WTC11 (cell line): ENCODE measurements at regions not wholly inside any gene's neighbourhood (a gene's known extent, or its start where the extent isn't known, plus 50 kb on each side); places are given as distances from the start of the nearest gene placed in this dataset.

Source experiments
- ATAC-seq: fragments of 200-7000 bp; cut with Tn5 transposase; 2 replicates; pipeline ENCODE4 v1.10.0; 2021; ENCODE audit warnings: mild to moderate bottlenecking, moderate library complexity
- CTCF ChIA-PET: fragments of 300-600 bp; sonication (Branson Sonifier 250); formaldehyde crosslinking; loops from one replicate; lab custom pipeline; 2021; ENCODE audit warnings: antibody characterized with exemption; lab: Charles Lee
- POLR2A ChIA-PET: fragments of 350-600 bp; sonication (Branson Sonifier 250); formaldehyde crosslinking; loops from one replicate; lab custom pipeline; 2021; ENCODE audit warnings: antibody characterized with exemption; lab: Charles Lee
- DNase-seq: peaks from one replicate; pipeline ENCODE4 v3.0.0; 2021; ENCODE audit warnings: low spot score
- H3K27ac Mint-ChIP-seq: 2 replicates; pipeline ENCODE4 v1.8.0; 2021; ENCODE audit warnings: mixed read lengths
- H3K27me3 Mint-ChIP-seq: 2 replicates; pipeline ENCODE4 v1.8.0; 2021; ENCODE audit warnings: low read depth, mild to moderate bottlenecking, moderate library complexity, mixed read lengths
- H3K36me3 Mint-ChIP-seq: 2 replicates; pipeline ENCODE4 v1.8.0; 2021; ENCODE audit warnings: mixed read lengths
- H3K4me1 Mint-ChIP-seq: 2 replicates; pipeline ENCODE4 v1.8.0; 2022; ENCODE audit warnings: mixed read lengths
- H3K4me3 Mint-ChIP-seq: 2 replicates; pipeline ENCODE4 v1.8.0; 2021; ENCODE audit warnings: mild to moderate bottlenecking, moderate library complexity, mixed read lengths
- H3K9me3 Mint-ChIP-seq: 2 replicates; pipeline ENCODE4 v1.8.0; 2021; ENCODE audit warnings: mixed read lengths
- ATF2 ChIP-seq: sonication (generic); formaldehyde crosslinking; IDR thresholded peaks from 2 replicates; pipeline ENCODE4 v1.8.1; 2022; ENCODE audit warnings: low read depth, missing genetic modification reagents, borderline replicate concordance
- ATF3 ChIP-seq: sonication (generic); formaldehyde crosslinking; conservative IDR thresholded peaks from 2 replicates; pipeline ENCODE4 v1.8.1; 2022; ENCODE audit warnings: mild to moderate bottlenecking, missing genetic modification reagents
- CBFB ChIP-seq: sonication (generic); formaldehyde crosslinking; IDR thresholded peaks from 2 replicates; pipeline ENCODE4 v1.8.1; 2022; ENCODE audit warnings: mild to moderate bottlenecking, low read depth, missing genetic modification reagents
- CREB1 ChIP-seq: sonication (generic); formaldehyde crosslinking; IDR thresholded peaks from 2 replicates; pipeline ENCODE4 v1.8.0; 2023; ENCODE audit warnings: mild to moderate bottlenecking, missing genetic modification reagents
- ETV6 ChIP-seq: sonication (generic); formaldehyde crosslinking; IDR thresholded peaks from 2 replicates; pipeline ENCODE4 v1.8.1; 2022; ENCODE audit warnings: mild to moderate bottlenecking, missing genetic modification reagents
- IRF1 ChIP-seq: sonication (generic); formaldehyde crosslinking; IDR thresholded peaks from 2 replicates; pipeline ENCODE4 v1.8.0; 2023; ENCODE audit warnings: missing genetic modification reagents
- NFATC4 ChIP-seq: fragments of 250-450 bp; sonication (Bioruptor Pico); IDR thresholded peaks from 2 replicates; pipeline ENCODE4 v1.9.0; 2021; ENCODE audit warnings: mild to moderate bottlenecking
- PRDM15 ChIP-seq: sonication (generic); formaldehyde crosslinking; IDR thresholded peaks from 2 replicates; pipeline ENCODE4 v1.8.0; 2022; ENCODE audit warnings: missing genetic modification reagents
- RELA ChIP-seq: sonication (generic); formaldehyde crosslinking; IDR thresholded peaks from 2 replicates; pipeline ENCODE4 v1.8.1; 2022; ENCODE audit warnings: missing genetic modification reagents, mild to moderate bottlenecking, borderline replicate concordance
- TEAD4 ChIP-seq: sonication (generic); formaldehyde crosslinking; IDR thresholded peaks from 2 replicates; pipeline ENCODE4 v1.8.0; 2022; ENCODE audit warnings: mild to moderate bottlenecking, missing genetic modification reagents
- ZNF281 ChIP-seq: sonication (generic); formaldehyde crosslinking; IDR thresholded peaks from 2 replicates; pipeline ENCODE4 v1.8.0; 2023; ENCODE audit warnings: mild to moderate bottlenecking, missing genetic modification reagents
- ZNF416 ChIP-seq: fragments of 250-450 bp; sonication (Bioruptor Pico); IDR thresholded peaks from 2 replicates; pipeline ENCODE4 v1.9.0; 2021; ENCODE audit warnings: mild to moderate bottlenecking, inconsistent platforms
- ZNF512 ChIP-seq: sonication (generic); formaldehyde crosslinking; IDR thresholded peaks from 2 replicates; pipeline ENCODE4 v1.8.1; 2022; ENCODE audit warnings: missing genetic modification reagents, borderline replicate concordance

- no peaks in the 10 kb centered on the region for H3K36me3 Mint-ChIP-seq
- ATAC-seq (no peak), DNase-seq (no peak)
- peaks cover 6% of the 10 kb centered on the region for H3K9me3 Mint-ChIP-seq
- no peaks in the 10 kb centered on the region for H3K27me3 Mint-ChIP-seq
- CTCF ChIA-PET = no interaction called here
- no peak overlapping the region for H3K27ac Mint-ChIP-seq
- no peak for TF ChIP-seq ETV6 (CRISPR knock-in tag)
- TF ChIP-seq ATF2 (CRISPR knock-in tag) = no peak
- H3K4me1 Mint-ChIP-seq = no peaks in the 10 kb centered on the region
- POLR2A ChIA-PET = no interaction called here
- no peak overlapping the region for H3K4me3 Mint-ChIP-seq
These were observed 88.6 kb upstream of the MXRA5 start for GRCh38 chrX:3435057-3435456.

GRCh38 chrX:3428792-3429191 lies 82.3 kb upstream of the MXRA5 start:
- ChIA-PET POLR2A (no interaction called here), CTCF (no interaction called here)
- DNase-seq (no peak), ATAC-seq (no peak)
- H3K4me3 Mint-ChIP-seq = no peak overlapping the region
- H3K27me3 Mint-ChIP-seq = no peaks in the 10 kb centered on the region
- TF ChIP-seq ATF3 (CRISPR knock-in tag) = no peak
- TF ChIP-seq ZNF416 (CRISPR knock-in tag) = no peak
- no peak for TF ChIP-seq ETV6 (CRISPR knock-in tag)
- TF ChIP-seq ZNF281 (CRISPR knock-in tag) = no peak
- TF ChIP-seq NFATC4 (CRISPR knock-in tag) = no peak
- no peak for TF ChIP-seq IRF1 (CRISPR knock-in tag)
- no peak for TF ChIP-seq RELA (CRISPR knock-in tag)
- no peak for TF ChIP-seq CREB1 (CRISPR knock-in tag)
- H3K36me3 Mint-ChIP-seq = no peaks in the 10 kb centered on the region
- no peaks in the 10 kb centered on the region for H3K9me3 Mint-ChIP-seq
- H3K4me1 Mint-ChIP-seq = no peaks in the 10 kb centered on the region
- H3K27ac Mint-ChIP-seq = no peak overlapping the region

- TF ChIP-seq ZNF512 (CRISPR knock-in tag) (no peak), TEAD4 (CRISPR knock-in tag) (no peak), PRDM15 (CRISPR knock-in tag) (no peak), CBFB (CRISPR knock-in tag) (no peak)
- ChIA-PET CTCF (no interaction called here), POLR2A (no interaction called here)
- Mint-ChIP-seq H3K9me3 (no peaks in the 10 kb centered on the region), H3K4me3 (no peak overlapping the region), H3K4me1 (no peaks in the 10 kb centered on the region), H3K27ac (no peak overlapping the region), H3K27me3 (no peaks in the 10 kb centered on the region), H3K36me3 (no peaks in the 10 kb centered on the region)
- no peak for DNase-seq
- no peak for ATAC-seq
These were observed 80.1 kb upstream of the MXRA5 start for GRCh38 chrX:3426552-3426951.
